Hippocampal formation (tissue), 2 donors: ENCODE measurements at regions not wholly inside any gene's neighbourhood (a gene's known extent, or its start where the extent isn't known, plus 50 kb on each side); places are given as distances from the start of the nearest gene placed in this dataset.
"Not testable (repeated sequence)": the region's sequence is repeated elsewhere in the genome, so short reads cannot be mapped to it uniquely, and the experiment has no call there.

Experiments used
- DNase-seq, 2 donors: peaks; one replicate each; lab custom pipeline; 2025; lab: John Stamatoyannopoulos, UW

DNA sequence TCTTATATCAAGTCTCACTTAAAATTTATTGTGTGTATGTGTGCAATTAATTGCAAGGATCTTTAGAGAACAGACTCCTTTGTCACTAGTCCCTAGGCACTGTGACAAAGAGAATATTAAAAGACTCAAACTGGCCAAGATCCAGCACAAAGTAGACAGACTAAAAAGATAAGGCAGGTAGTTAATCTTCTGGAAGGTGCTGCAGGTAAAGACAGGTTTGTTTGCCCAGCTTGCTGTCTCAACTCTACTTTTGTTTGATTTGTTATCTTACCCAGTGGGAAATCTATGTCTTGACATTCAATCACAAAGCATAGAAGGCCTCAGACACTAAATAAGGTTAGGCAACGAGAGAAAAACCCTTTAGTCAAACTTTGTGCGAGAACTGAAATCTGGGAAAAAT is 807.9 kb upstream of the LRRN3 start:
- DNase-seq, result no peak

DNA sequence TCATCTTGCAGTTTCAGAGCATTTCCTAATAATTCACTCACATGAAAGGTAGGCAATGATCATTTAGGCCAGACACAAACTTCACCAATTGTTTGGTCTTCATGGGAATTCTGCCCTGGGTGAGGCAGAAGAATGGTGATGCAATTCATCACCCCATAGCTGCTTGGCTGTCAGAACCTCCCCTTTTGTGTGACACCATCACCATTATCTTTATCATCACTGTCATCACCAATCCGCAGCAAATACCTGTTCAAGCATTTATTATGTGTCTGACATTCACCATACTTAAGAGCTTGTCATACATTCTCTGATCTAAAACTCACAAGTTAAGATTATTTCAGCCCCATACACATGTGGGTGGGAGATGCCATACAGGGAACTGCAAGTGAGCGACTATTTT is 799.5 kb upstream of the LRRN3 start:
- no peak for DNase-seq

DNA sequence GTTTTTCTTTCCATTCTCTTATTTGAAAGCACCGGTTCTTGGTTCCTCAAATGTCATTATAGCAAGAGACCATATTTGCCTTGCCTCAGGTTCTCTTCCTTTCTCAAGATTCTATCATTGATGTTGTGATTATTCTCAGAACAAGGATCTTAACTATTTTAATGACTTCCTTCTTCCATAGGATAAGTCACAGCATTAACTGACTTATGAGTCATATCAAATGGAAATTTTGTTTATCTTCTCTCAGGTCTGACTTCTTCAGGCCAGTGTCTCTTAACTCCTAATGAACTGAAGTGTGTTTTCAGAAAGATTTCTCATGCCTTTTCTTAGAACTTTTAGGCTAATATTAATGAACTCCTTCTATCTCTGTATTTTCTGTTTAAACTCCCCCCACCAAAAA is 794.6 kb upstream of the LRRN3 start:
- no peak for DNase-seq

DNA sequence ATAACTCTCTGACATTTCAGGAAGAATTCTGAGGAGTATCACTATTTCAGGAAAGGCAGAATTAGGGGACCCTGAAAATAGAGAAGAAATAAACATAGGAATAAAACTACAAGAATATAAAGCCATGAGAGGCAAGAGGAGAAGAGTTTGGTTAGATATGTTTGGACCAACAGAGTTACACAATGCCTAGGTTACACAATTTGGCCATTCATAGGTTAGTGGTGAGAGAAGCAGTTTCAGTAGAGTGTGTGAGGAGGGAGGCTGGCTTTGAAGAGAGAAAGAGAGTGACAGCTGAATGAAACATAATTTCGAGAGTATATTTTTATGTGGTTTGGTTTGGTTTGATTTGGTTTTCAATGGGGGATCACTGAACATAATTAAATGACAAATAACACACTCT is 783.2 kb upstream of the LRRN3 start:
- DNase-seq, result no peak

DNA sequence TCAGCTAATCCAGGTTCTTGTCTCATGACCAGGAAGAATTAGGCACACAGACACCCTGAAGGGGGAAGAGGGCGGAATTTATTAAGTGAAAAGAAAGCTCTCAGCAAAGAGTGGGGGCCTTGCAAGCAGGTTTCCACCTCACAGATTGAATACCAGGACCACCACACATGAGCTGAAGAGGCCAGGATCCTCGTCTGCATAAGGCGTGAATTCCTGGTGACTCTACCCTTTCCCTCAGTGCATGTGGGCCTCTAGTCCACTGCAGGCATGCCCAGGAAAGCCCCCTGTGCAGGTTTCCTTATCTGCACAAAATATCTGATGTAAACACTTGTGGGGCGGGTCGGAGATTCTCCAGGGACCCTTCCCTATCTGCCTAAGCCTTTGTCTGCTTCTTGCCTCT is 782.1 kb upstream of the LRRN3 start:
- no peak for DNase-seq

DNA sequence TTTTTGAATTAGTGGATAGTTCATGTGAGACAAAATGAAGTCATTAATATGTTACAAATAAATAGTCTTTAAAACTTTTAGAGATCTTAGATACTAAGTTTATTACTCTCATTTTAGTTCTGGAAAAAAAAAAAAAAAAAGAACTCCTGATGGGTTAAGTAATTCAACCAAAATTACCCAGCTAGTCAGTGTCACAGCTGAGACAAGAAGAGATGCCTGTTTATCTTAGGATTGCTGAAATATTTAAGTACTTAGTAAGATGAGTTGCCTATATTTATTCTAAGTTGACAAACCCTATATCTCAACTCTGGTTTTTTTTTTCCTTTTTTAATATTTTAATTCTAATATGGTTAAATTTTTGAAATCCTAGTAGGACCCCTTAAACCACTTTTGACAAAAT is 781.0 kb upstream of the LRRN3 start:
- no peak for DNase-seq

DNA sequence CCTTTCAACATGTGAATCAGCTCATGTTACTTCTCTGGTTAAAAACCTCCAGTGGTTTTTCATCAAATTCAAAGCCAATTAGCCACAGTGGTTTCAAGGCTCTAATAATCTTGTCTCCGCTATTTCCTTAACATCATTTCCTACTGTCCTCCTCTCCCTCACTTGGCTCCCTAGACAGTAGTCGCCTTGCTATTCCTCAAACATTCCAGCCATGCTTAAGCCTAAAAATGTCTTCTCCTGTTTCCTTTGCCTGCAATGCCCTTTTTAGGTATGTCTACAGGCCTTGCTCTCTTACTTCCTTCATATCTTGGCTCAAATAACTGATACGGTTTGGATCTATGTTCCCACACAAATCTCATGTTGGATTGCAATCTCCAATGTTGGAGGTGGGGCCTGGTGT is 779.4 kb upstream of the LRRN3 start:
- no peak for DNase-seq

DNA sequence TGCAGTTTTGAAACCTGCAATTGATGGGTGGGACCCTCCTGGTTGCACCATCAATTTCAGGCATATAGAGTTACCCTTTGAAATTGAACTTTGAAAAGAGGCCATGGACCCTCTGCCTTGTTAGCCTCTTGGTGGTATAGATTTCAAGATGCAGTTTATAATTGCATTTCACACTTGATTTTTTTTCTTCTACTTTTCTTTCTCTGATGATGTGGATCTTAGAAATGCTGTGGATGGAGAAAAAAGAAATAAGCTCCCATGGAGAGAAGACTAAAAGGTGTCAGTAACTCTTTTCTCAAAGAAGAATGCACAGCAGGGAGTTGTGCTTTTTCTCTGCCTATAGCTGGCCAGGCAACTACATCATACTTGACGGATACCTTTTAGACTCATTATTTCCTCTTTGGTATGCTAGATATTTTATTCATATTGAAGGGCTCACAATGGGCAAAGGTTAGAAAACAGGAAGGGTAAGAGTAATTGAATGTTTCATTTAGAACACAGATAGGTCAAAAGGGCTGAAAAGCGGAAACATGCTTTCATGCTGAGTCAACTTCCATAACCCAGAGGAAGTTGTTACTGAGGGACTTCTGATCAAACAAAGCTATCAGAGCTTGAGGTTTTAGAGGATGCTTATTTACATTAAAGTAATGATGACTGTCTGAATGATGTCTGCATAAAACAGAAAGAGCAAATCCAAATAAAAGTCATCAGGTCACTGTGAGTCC is 773.2 kb upstream of the LRRN3 start:
- DNase-seq, result no peak

DNA sequence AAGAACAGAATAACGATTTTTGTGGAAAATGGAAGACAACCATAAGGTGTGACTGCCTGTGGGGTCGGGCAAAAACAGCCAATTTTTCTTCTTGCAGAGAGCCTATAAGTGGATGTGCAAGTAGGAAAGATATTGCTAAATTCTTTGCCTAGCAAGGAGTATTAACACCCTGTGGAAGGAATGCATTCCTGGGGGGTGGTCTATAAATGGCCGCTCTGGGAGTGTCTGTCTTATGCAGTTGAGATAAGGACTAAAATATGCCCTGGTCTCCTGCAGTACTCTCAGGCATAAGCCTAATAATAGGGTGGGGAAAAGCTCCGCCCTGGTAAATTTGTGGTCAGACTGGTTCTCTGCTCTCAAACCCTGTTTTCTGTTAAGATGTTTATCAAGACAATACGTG is 770.6 kb upstream of the LRRN3 start:
- not testable (repeated sequence) for DNase-seq

DNA sequence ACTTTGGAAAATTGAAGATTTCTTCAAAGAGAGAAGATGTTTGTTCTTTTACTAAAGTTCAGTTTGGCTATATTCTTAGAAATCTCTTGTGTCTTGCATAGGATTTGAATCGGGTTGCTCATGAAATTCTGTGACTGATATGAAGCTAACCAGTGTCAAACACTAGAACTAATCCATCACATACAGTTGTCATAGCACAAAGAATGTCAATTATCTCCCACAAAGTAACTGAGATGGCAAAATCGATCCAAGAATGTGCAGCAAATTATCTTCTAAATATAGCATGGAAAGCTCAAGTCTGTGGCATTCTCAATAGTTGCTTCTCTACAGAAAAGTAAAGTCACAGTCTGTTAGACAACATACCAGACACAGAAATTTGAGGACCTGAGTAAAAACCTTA is 768.1 kb upstream of the LRRN3 start:
- no peak for DNase-seq

DNA sequence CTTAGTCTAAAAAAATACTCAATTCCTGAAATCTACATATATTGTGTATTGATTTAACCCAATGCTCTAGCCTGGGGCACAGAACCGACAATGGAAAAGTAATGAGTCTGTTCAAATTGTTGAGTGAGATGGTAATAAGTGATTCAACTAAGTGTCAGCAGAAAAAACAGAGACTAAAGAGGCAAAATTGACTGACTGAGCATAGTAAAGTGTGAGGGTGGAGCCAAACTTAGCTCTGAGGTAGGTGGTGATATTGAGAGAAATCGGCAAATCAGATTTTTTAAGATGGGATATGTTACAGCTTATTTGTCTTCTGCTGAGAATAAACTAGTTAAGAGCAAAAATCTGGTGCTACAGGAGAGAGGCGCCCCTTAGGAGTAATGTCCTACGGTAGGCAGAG is 764.0 kb upstream of the LRRN3 start:
- DNase-seq, result no peak

DNA sequence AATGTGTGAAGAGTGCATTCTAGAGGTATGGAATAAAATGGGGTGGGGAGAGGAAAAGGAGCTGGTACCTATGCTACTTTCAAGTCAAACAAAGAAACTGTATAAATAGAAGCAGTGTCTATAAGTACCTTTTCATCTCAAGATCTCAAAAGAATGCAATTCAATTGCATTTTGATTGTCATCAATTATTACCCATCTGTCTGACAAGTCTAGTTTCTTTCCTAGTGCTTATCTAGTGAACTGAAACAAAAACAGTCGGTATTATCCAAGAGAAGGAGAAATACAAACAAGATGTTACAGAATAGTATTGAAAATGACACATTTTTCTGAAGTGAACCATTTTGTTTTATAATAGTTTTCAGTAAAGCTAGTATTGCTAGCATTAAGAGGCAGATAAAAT is 754.5 kb upstream of the LRRN3 start:
- no peak for DNase-seq

DNA sequence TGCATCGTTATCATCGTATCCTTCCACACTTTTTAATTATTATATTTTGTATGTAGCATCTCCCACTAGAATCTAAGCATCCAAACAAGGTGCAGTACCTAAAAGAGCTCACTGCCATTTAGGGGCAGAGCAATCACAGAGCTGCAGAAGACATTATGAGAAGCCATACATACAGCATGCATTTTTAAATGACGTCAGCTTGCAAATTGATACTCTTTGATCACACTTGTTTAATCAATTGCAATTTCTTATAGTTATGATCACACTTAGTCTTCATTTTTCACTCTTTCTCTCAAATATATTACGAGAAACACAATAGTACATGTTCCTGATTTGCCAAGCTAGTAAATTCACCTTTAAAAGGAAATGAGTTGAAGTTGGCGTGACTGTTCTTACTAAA is 753.3 kb upstream of the LRRN3 start:
- DNase-seq, result no peak

DNA sequence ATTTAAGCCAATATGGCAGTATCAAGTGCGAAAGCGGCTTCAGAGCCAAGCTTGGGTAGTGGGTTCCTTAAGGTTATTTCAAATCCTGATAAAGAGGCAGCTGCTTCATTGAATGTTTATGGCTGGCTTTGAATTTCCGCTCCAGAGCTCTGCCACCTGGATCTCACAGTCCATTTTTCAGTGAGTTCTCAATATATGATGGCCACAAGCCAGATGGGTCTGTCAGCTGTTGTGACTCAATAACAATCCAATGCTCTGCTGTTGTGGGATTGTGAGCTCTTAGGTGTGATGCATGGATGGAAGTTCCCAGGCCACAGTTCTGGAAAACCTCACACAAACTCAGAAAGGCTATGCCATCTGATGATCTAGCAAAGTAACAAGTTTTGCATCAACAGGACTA is 743.8 kb upstream of the LRRN3 start:
- DNase-seq, result no peak

DNA sequence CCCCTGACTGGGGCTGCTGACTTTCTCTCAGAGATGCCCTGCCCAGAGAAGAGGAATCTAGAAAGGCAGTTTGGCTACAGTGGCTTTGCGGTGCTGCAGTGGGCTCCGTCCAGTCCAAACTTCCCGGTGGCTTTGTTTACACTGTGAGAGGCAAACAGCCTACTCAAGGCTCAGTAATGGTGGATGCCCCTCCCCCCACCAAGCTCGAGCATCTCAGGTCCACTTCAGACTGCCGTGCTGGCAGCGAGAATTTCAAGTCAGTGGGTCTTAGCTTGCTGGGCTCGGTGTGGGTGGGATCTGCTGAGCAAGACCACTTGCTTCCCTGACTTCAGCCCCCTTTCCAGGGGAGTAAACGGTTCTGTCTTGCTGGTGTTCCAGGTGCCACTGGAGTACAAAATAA is 734.5 kb upstream of the LRRN3 start:
- DNase-seq, result no peak

DNA sequence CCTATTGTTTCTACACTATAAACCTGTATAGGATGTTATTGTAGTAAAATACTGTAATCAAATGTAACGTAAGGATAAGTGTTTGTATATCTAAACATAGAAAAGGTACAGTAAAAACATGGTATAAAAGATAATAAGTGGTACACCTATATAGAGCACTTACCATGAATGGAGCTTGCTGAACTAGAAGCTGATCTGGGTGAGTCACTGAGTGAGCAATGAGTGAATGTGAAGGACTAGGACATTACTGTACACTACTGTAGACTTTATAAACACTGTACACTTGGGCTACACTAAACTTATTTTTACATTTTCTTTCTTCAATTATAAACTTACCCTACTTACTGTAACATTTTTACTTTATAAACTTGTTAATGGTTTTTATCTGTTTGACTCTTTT is 732.9 kb upstream of the LRRN3 start:
- DNase-seq, result no peak

DNA sequence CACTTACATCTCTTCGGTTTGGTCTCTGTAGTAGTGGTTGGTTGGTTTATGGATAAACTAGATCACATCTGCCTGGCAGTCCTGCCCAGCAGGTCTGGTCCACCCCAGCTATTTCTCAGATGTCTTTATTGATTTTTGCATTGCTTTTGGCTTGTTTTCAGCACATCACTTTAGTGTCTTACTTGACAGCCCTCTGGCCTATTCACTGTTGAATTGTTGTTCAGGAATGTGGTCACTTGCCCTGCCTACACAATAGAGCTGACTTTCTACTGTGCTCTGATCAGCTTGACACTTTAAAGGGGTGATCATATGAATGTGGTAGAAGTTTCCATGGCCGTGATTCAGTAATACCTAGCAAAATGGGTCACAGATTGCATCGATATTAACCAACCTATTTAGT is 719.2 kb upstream of the LRRN3 start:
- DNase-seq, result no peak

DNA sequence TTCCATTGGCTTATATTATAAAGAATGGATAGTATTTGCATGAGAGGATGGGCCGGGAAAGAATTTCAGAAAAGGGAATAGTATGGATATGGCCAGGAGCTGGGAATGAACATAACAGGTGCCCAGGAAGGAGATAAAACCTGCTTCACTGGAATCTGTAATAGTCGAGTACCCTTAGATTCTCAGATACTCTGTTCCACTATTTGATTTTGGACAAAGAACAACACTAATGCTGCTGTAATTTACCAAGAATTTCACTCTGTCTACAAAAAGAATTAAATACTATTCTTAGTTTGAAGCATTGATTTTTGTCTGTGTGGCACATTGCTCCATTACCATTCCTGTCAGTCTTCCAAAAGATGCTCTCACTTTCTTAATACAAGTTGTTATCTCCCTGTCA is 718.2 kb upstream of the LRRN3 start:
- DNase-seq, result no peak

DNA sequence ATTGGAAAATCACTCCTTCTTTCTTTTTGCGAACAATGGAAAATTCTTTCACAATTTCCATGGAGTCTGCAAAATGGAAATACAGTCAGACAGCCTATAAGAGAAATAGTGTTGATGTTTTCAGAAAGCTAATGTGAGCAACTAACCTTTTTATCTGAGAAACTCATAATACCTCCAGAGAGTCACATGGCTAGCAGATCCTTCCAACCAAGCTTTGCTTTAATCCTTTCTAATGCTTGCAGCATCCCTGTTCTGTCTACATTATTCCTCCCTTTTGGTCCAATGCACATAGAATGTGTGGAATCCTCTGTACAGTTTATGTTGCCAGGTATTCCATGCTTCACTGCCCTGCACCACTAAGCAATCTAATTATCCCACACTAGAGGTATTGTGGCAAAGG is 717.5 kb upstream of the LRRN3 start:
- DNase-seq, result no peak

DNA sequence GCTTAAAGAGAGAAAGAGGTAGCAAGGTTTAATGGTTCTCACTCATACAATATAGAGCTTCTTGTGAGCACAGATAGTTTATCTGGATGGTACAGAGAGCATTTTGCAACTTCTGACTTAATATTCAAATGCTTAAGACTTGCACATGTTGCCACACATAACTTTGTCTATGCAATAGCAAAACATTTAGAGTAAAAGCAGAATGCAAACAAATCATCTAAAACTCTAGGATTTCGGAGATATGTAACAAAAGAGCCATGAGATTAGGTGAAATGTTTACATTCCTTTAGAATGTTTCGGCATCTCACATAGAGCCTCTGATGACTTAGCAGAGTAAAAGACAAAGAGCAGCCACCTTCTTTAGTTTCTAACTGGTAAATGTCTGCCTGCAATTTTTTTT is 717.1 kb upstream of the LRRN3 start:
- no peak for DNase-seq

DNA sequence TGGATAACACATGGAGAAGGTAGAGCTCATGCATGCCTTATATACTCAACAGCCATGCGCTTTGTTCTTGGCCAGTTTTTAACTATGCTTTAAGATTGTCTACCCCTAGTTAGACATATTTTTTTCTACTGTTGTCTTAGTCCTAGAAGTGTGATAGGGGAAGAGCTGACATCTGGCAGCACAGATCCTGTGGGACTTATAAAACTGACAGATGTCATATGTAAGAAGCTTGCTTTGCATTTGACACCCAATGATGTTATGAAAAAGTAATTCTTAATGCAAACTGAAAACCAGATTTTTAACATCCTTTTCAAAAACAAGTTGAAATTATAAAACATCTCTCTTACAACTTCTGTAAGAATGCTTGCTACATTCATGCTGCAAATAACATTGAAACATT is 715.9 kb upstream of the LRRN3 start:
- no peak for DNase-seq

DNA sequence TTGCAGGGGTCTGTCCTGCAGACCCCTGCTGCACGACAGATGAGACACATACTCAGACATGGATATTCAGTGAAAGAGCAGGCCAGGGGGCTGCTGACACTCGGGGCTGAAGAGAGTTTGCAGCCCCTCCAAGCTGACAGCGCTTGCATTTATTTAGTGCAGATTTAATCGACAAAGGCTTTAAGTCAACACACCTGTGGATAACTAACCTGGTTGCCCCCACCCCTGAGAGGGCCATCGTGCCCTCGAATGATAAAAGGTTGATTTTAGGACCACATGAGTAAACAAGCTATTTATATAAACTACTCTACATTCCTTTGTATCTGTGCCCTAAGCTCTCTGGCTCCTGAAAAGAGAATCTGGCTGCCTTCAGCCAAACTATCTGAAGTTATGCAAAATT is 708.2 kb upstream of the LRRN3 start:
- DNase-seq, result no peak

DNA sequence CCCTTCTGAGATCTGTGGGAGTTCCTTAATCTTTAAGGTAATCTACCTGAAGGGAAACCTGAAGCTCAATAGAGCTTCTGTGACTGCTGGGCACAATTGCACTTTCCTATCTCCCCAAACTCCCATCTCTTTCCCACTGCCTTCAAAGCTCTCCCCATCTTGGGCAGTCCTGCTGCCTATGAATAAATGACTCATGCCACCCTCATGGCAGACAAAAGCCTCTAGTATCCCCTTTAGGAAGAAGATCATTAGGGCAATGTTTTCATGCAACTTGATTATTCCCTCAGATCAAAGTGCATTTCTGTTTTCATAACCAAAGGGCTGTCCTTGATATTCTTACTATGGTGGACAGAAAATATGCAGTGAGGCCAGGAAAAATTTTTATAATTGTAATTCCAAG is 704.9 kb upstream of the LRRN3 start:
- no peak for DNase-seq

DNA sequence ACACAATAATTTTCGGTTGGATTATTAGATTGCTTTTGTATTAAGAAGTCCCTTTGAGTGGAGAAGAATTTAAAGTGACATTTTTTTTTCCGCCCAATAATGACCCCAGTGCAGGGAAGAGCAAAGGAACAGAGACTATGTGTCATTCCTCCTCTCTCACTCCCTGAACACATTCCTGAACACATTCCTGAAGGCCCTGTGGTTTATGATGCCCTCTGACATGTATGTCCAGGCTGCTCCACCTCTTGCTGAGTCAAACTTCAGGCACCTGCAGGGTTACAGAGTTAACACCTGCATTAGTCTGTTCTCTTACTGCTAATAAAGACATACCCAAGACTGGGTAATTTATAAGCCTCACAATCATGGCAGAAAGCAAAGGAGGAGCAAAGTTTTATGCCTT is 704.0 kb upstream of the LRRN3 start:
- no peak for DNase-seq

DNA sequence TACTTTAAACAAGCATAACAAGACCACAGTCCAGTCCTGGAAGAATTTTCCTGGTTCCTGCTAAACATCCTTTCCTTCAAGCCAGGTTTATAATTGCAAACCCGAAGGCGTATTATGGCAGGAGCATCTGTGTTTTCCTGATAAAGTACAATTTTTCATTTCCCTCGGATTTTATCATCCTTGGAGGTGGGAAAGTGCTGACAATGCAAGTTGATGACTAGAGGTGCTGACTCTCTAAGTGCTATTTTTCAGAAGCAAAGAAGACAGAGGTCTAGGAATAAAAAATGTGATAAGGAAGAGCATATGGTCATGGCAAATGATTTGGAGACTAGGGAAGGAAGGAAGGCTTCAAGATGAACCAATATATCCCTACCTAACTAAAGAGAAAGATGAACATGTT is 703.2 kb upstream of the LRRN3 start:
- no peak for DNase-seq
